ENCODE measurements at regions not wholly inside any gene's neighbourhood (a gene's known extent, or its start where the extent isn't known, plus 50 kb on each side); places are given as distances from the start of the nearest gene placed in this dataset.

GRCh38 chr6:25168637-25169036 lies 110.5 kb upstream of the CARMIL1 start:
- Histone ChIP-seq H3K27ac (ENCODE audit: extremely low read length, insufficient read depth, low read length) (no peak overlapping the region), H3K4me1 (ENCODE audit: insufficient read depth, low read length) (peaks cover under 1% of the 10 kb centered on the region; the same call in 1 of the 2 replicates), H3K27me3 (ENCODE audit: control insufficient read depth in 1 of 2, insufficient read depth in 2 of 2, low read length in 2 of 2) (peaks cover 0 to 8% of the 10 kb centered on the region in 2 experiments; a peak in 2 of 5 replicates), H3K36me3 (replicated peaks in 1 of 2; ENCODE audit: control insufficient read depth in 1 of 2, insufficient read depth in 2 of 2, low read length in 2 of 2) (no peaks in the 10 kb centered on the region), H2AFZ (ENCODE audit: low read length) (no peak overlapping the region), H3K79me2 (ENCODE audit: insufficient read depth, low read length) (no peaks in the 10 kb centered on the region), H3K4me3 (replicated peaks in 1 of 3; ENCODE audit: insufficient read depth in 1 of 3, low read depth in 2 of 3, low read length in 3 of 3) (no peak overlapping the region), H3K4me2 (ENCODE audit: low read depth, low read length) (no peak overlapping the region), H3K9ac (ENCODE audit: insufficient read depth, low read depth, low read length) (no peak overlapping the region), H4K20me1 (ENCODE audit: insufficient read depth, low read length) (no peaks in the 10 kb centered on the region), H3K9me3 (ENCODE audit: low read length) (peaks cover 5% of the 10 kb centered on the region; the same call in 1 of the 2 replicates)
- ChIA-PET POLR2A (no interaction called here), CTCF (ENCODE audit: low intra/inter-chr PET ratio, low total read pairs) (no interaction called here)
- TF ChIP-seq, protein P1, sequence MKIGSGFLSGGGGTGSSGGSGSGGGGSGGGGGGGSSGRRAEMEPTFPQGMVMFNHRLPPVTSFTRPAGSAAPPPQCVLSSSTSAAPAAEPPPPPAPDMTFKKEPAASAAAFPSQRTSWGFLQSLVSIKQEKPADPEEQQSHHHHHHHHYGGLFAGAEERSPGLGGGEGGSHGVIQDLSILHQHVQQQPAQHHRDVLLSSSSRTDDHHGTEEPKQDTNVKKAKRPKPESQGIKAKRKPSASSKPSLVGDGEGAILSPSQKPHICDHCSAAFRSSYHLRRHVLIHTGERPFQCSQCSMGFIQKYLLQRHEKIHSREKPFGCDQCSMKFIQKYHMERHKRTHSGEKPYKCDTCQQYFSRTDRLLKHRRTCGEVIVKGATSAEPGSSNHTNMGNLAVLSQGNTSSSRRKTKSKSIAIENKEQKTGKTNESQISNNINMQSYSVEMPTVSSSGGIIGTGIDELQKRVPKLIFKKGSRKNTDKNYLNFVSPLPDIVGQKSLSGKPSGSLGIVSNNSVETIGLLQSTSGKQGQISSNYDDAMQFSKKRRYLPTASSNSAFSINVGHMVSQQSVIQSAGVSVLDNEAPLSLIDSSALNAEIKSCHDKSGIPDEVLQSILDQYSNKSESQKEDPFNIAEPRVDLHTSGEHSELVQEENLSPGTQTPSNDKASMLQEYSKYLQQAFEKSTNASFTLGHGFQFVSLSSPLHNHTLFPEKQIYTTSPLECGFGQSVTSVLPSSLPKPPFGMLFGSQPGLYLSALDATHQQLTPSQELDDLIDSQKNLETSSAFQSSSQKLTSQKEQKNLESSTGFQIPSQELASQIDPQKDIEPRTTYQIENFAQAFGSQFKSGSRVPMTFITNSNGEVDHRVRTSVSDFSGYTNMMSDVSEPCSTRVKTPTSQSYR (CRISPR knock-in tag; IDR thresholded peaks at IDR 0.05; ENCODE audit: borderline replicate concordance) = no peak
- TF ChIP-seq ZFYVE20 (CRISPR knock-in tag; IDR thresholded peaks at IDR 0.05; ENCODE audit: borderline replicate concordance, low read depth) (no peak), ZNF333 (CRISPR knock-in tag; IDR thresholded peaks at IDR 0.05; ENCODE audit: borderline replicate concordance) (no peak), ZBTB39 (CRISPR knock-in tag; IDR thresholded peaks at IDR 0.05) (no peak), SSRP1 (CRISPR knock-in tag; IDR thresholded peaks at IDR 0.05) (no peak), ZBTB44 (CRISPR knock-in tag; IDR thresholded peaks at IDR 0.05) (no peak)
- DNase-seq (ENCODE audit: low spot score) (no peak), ATAC-seq (no peak), FAIRE-seq (no peak)
- BruUV-seq (replicated peaks) = no TSS peak
- intact Hi-C loops (cut with micrococcal nuclease; ENCODE audit: unreplicated experiment) = no loop called here
- in situ Hi-C loops (cut with HindIII; ENCODE audit: extremely low pct_ligation_motif_present, low pct_unique_long_range_greater_than_20kb) = no loop called here
- 24% methylated on average over 3 of the region's 3 CpGs for WGBS (ENCODE audit: low lambda C conversion rate)
